Body of pancreas (tissue), 4 donors: ENCODE measurements at regions not wholly inside any gene's neighbourhood (a gene's known extent, or its start where the extent isn't known, plus 50 kb on each side); places are given as distances from the start of the nearest gene placed in this dataset.

Experiments used
- ATAC-seq: fragments of 150-250 bp; one replicate; pipeline ENCODE4 v1.9.1; 2016
- DNase-seq, 4 donors: peaks; one replicate each; pipeline ENCODE4 v3.0.0-alpha.2; 2019
- H3K27ac ChIP-seq, 4 donors: fragments of 200-600 bp; sonication (generic); 1 replicate in 3 of 4; 2 replicates in 1 of 4; pipeline versions ENCODE4 v1.5.1 to v1.6.1; 2016 to 2019; ENCODE audit warnings: mild to moderate bottlenecking in 1 of 4, mixed read lengths in 1 of 4, moderate library complexity in 1 of 4
- H3K27me3 ChIP-seq, 2 donors: fragments of 200-600 bp; sonication (generic); one replicate each; pipeline ENCODE4 v1.6.0; 2016; ENCODE audit warnings: mild to moderate bottlenecking in 1 of 2
- H3K36me3 ChIP-seq, 2 donors: fragments of 200-600 bp; sonication (generic); replicated peaks in 1 of 2; 2 replicates each; pipeline ENCODE4 v1.5.1; 2016; ENCODE audit warnings: low read depth in 2 of 2; ENCODE audit not compliant: insufficient read depth in 1 of 2
- H3K4me1 ChIP-seq: fragments of 200-600 bp; sonication (generic); one replicate; pipeline ENCODE4 v1.6.0; 2016
- H3K4me3 ChIP-seq, 2 donors: fragments of 200-600 bp; sonication (generic); 1 replicate in 1 of 2; 2 replicates in 1 of 2; pipeline ENCODE4 v1.5.1; 2016 to 2019
- H3K9me3 ChIP-seq, 3 donors: fragments of 200-600 bp; sonication (generic); 1 replicate in 2 of 3; 2 replicates in 1 of 3; pipeline ENCODE4 v1.5.1; 2016
- POLR2A ChIP-seq, 3 donors: fragments of 450-650 bp; IDR thresholded peaks; one replicate each; pipeline ENCODE4 v1.6.1; 2016; ENCODE audit warnings: antibody characterized with exemption in 3 of 3, mild to moderate bottlenecking in 2 of 3
- WGBS, 2 donors: methylation state at CpG; one replicate each; pipeline ENCODE4 v1.1.5; 2017; 5-methylcytosine and 5-hydroxymethylcytosine counted together
- intact Hi-C: fragments of 100-400 bp; cut with DNase I; formaldehyde crosslinking; loops from one replicate; pipeline ENCODE4 v1.15.1; 2023
- TF ChIP-seq, protein P1 (sequence below), 7 experiments: fragments of 450-650 bp in 4 of 7; fragments of 200-600 bp in 3 of 7; sonication (generic) in 3 of 7; IDR thresholded peaks; one replicate each; pipeline ENCODE4 v1.5.1; 2016 to 2019; ENCODE audit warnings: antibody characterized with exemption in 7 of 7

DNA sequence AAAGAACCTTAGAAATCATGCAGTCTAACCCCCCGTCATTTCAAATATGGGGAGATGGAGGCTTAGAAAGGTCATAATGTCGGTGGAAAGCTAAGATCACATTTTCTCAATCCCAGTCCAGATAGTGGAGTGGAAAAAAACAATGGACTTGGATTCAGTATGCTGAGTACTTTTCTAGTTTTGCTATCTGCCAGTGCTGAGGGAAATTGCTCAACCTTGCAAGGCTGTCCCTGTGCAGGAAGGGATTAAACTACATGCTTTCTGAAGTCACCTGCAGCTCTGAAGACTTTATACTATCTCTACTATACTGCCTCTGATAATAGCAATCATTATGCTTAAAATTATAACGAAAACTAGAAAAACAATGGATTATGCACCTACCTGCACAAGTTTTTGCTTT is 272.8 kb downstream of the LRIG3 start:
- DNase-seq (no peak), ATAC-seq (no peak)
- Histone ChIP-seq H3K27ac (no peak overlapping the region), H3K4me1 (no peaks in the 10 kb centered on the region), H3K36me3 (no peaks in the 10 kb centered on the region), H3K9me3 (no peaks in the 10 kb centered on the region), H3K4me3 (no peak overlapping the region), H3K27me3 (no peaks in the 10 kb centered on the region)
- intact Hi-C loops = no loop called here
- 73 to 79% methylated on average over 3 of the region's 3 CpGs for WGBS, 2 donors
- TF ChIP-seq, protein P1, sequence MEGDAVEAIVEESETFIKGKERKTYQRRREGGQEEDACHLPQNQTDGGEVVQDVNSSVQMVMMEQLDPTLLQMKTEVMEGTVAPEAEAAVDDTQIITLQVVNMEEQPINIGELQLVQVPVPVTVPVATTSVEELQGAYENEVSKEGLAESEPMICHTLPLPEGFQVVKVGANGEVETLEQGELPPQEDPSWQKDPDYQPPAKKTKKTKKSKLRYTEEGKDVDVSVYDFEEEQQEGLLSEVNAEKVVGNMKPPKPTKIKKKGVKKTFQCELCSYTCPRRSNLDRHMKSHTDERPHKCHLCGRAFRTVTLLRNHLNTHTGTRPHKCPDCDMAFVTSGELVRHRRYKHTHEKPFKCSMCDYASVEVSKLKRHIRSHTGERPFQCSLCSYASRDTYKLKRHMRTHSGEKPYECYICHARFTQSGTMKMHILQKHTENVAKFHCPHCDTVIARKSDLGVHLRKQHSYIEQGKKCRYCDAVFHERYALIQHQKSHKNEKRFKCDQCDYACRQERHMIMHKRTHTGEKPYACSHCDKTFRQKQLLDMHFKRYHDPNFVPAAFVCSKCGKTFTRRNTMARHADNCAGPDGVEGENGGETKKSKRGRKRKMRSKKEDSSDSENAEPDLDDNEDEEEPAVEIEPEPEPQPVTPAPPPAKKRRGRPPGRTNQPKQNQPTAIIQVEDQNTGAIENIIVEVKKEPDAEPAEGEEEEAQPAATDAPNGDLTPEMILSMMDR (IDR thresholded peaks at IDR 0.05) = no peak
- TF ChIP-seq POLR2A (IDR thresholded peaks at IDR 0.05) = no peak

DNA sequence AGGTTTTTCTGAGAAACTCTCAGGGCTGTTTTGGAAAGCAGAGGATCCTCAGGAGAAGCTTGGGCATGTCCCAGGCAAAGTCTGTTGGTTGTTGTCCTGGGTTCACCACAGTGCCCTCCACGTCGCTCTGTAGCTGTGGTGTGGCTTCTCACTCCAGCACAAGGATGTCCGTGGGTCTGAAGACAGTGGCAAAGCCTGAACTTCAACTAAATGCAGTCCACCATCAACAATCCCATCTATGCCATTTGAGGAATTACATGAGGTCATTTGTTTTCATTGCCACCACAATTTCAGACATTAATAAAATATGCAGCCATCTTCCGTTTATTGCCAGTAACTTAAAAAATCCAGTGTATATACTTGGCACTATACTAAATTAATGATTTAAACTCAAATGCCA is 272.1 kb downstream of the LRIG3 start:
- no peaks in the 10 kb centered on the region for H3K27me3 ChIP-seq
- H3K36me3 ChIP-seq = no peaks in the 10 kb centered on the region
- no peaks in the 10 kb centered on the region for H3K9me3 ChIP-seq
- ATAC-seq (no peak), DNase-seq (no peak)
- intact Hi-C loops = no loop called here
- WGBS, 2 donors = 81 to 83% methylated on average over 4 of the region's 4 CpGs
- H3K4me3 ChIP-seq = no peak overlapping the region
- no peaks in the 10 kb centered on the region for H3K4me1 ChIP-seq
- TF ChIP-seq, protein P1 (IDR thresholded peaks at IDR 0.05) = no peak
- no peak for TF ChIP-seq POLR2A (IDR thresholded peaks at IDR 0.05)
- no peak overlapping the region for H3K27ac ChIP-seq

DNA sequence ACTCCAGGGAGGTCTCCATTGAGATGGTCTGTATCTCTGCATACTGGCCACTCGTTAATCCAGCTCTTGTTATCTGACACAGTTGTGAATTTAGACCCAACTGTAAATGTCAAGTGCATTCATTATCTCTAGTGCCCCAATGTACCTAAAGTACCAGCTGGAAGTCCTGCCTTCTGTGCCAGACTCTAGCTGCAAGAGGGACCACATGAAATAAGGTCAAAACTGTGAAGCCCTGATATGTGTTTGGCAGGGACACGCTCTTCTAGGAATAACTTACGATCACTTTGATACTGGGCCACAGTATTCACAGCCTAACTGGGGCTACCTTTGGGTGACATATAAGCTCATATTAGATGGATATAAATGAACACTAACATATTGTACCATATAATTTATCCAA is 268.5 kb downstream of the LRIG3 start:
- intact Hi-C loops = no loop called here
- no peak overlapping the region for H3K27ac ChIP-seq
- H3K4me1 ChIP-seq = no peaks in the 10 kb centered on the region
- 77 to 84% methylated on average over 3 of the region's 3 CpGs for WGBS, 2 donors
- TF ChIP-seq, protein P1 (IDR thresholded peaks at IDR 0.05) = no peak
- no peak for TF ChIP-seq POLR2A (IDR thresholded peaks at IDR 0.05)
- H3K27me3 ChIP-seq = no peaks in the 10 kb centered on the region
- peaks cover 0 to 5% (median 0%) of the 10 kb centered on the region in 3 donors for H3K9me3 ChIP-seq
- ATAC-seq = no peak
- no peaks in the 10 kb centered on the region for H3K36me3 ChIP-seq
- DNase-seq = no peak
- no peak overlapping the region for H3K4me3 ChIP-seq

DNA sequence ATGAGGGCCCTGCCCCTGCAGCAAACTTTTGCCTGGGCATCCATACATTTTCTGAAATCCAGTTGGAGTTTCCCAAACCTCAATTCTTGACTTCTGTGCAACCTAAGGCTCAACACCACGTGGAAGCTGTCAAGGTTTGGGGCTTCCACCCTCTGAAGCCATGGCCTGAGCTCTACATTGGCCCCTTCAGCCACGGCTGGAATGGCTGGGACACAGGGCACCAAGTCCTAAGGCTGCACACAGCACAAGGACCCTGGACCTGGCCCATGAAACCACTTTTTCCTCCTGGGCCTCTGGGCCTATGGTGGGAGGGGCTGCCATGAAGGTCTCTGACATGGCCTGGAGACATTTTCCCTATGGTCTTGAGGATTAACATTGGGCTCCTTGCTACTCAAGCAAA is 266.3 kb downstream of the LRIG3 start:
- WGBS, 2 donors = 57% methylated on average over 2 of the region's 2 CpGs; no CpG with 5 or more reads in 1 of the 2 donors

DNA sequence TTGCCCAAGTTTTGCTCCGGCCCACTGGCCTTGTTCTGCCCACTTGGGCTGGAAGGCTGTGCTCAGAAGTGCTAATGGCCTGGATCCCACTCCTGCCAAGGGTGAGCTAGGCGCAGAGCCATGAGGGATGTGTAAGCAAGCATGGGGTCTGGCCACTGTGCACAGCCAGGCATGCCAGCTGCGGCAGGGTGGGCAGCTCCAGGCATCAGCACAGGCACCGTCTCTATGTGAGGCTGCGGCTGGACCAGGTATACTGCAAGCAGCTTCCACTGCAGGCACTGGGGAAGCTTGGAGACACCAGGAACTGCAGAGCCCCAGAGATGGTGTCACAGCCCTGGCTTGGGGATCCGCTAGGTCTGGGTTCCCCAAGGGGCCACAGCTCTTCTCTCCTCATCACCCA is 264.9 kb downstream of the LRIG3 start:
- Histone ChIP-seq H3K9me3 (peaks cover 0 to 5% (median 0%) of the 10 kb centered on the region in 3 donors), H3K4me1 (no peaks in the 10 kb centered on the region), H3K27ac (no peak overlapping the region), H3K27me3 (no peaks in the 10 kb centered on the region), H3K4me3 (no peak overlapping the region), H3K36me3 (no peaks in the 10 kb centered on the region)
- ATAC-seq = no peak
- intact Hi-C loops = no loop called here
- TF ChIP-seq, protein P1 (IDR thresholded peaks at IDR 0.05) = no peak
- no peak for TF ChIP-seq POLR2A (IDR thresholded peaks at IDR 0.05)
- no peak for DNase-seq
- 73 to 75% methylated on average over 3 to 6 of the region's 6 CpGs for WGBS, 2 donors

More for the DNA sequence above, 266.3 kb downstream of the LRIG3 start:
- Histone ChIP-seq H3K9me3 (peaks cover 0 to 5% (median 0%) of the 10 kb centered on the region in 3 donors), H3K4me3 (no peak overlapping the region), H3K4me1 (no peaks in the 10 kb centered on the region), H3K27me3 (no peaks in the 10 kb centered on the region), H3K36me3 (no peaks in the 10 kb centered on the region), H3K27ac (no peak overlapping the region)
- intact Hi-C loops = no loop called here
- ATAC-seq (no peak), DNase-seq (no peak)
- TF ChIP-seq, protein P1 (IDR thresholded peaks at IDR 0.05) = no peak
- TF ChIP-seq POLR2A (IDR thresholded peaks at IDR 0.05) = no peak
